ENCODE measurements at regions not wholly inside any gene's neighbourhood (a gene's known extent, or its start where the extent isn't known, plus 50 kb on each side); places are given as distances from the start of the nearest gene placed in this dataset.
"Not testable (repeated sequence)": the region's sequence is repeated elsewhere in the genome, so short reads cannot be mapped to it uniquely, and the experiment has no call there.

- not testable (repeated sequence) for DNase-seq (ENCODE audit: low read depth in 2 of 2)
Measured at GRCh38 chr17:27365329-27365945, 71.5 kb downstream of the WSB1 start.

- DNase-seq (ENCODE audit: low read depth in 2 of 2), result no peak
Measured at GRCh38 chr17:27366437-27366836, 72.5 kb downstream of the WSB1 start.

GRCh38 chr17:27367121-27367981 is 73.4 kb downstream of the WSB1 start:
- DNase-seq (ENCODE audit: low read depth in 2 of 2), result no peak

- no peak for DNase-seq (ENCODE audit: low read depth in 2 of 2)
Measured at GRCh38 chr17:27368151-27368795, 74.4 kb downstream of the WSB1 start.

- DNase-seq (ENCODE audit: low read depth in 2 of 2), result no peak
Measured at GRCh38 chr17:27368980-27369379, 75.1 kb downstream of the WSB1 start.

GRCh38 chr17:27370776-27371175 is 76.9 kb downstream of the WSB1 start:
- DNase-seq (ENCODE audit: low read depth in 2 of 2), result no peak

- not testable (repeated sequence) for DNase-seq (ENCODE audit: low read depth in 2 of 2)
Measured at GRCh38 chr17:27373695-27374094, 79.8 kb downstream of the WSB1 start.

- DNase-seq (ENCODE audit: low read depth in 2 of 2), result peak in 1 of 2 donors; percentile 69
Measured at GRCh38 chr17:27376637-27377547, 79.4 kb upstream of the KSR1 start.

- DNase-seq (ENCODE audit: low read depth in 2 of 2), result no peak
Measured at GRCh38 chr17:27378482-27379175, 77.6 kb upstream of the KSR1 start.

- peak; percentile 43 to 63 for DNase-seq (ENCODE audit: low read depth in 2 of 2)
Measured at GRCh38 chr17:27379888-27380533, 76.2 kb upstream of the KSR1 start.

GRCh38 chr17:27380551-27380950 is 75.7 kb upstream of the KSR1 start:
- no peak for DNase-seq (ENCODE audit: low read depth in 2 of 2)

GRCh38 chr17:27381007-27381501 is 75.2 kb upstream of the KSR1 start:
- peak; percentile 55 to 76 for DNase-seq (ENCODE audit: low read depth in 2 of 2)

GRCh38 chr17:27382025-27382424 is 74.2 kb upstream of the KSR1 start:
- DNase-seq (ENCODE audit: low read depth in 2 of 2), result no peak

GRCh38 chr17:27384261-27384701 is 72.0 kb upstream of the KSR1 start:
- peak; percentile 86 to 95 for DNase-seq (ENCODE audit: low read depth in 2 of 2)

- peak in 1 of 2 donors; percentile 41 for DNase-seq (ENCODE audit: low read depth in 2 of 2)
Measured at GRCh38 chr17:27384726-27385125, 71.5 kb upstream of the KSR1 start.

GRCh38 chr17:27385626-27386025 is 70.6 kb upstream of the KSR1 start:
- no peak for DNase-seq (ENCODE audit: low read depth in 2 of 2)

GRCh38 chr17:27386206-27387075 is 69.8 kb upstream of the KSR1 start:
- no peak for DNase-seq (ENCODE audit: low read depth in 2 of 2)

- no peak for DNase-seq (ENCODE audit: low read depth in 2 of 2)
Measured at GRCh38 chr17:27389542-27390140, 66.6 kb upstream of the KSR1 start.

- DNase-seq (ENCODE audit: low read depth in 2 of 2), result no peak
Measured at GRCh38 chr17:27390540-27390939, 65.7 kb upstream of the KSR1 start.

All from lung microvascular endothelial cell (primary cell).